ENCODE measurements at regions not wholly inside any gene's neighbourhood (a gene's known extent, or its start where the extent isn't known, plus 50 kb on each side); places are given as distances from the start of the nearest gene placed in this dataset.
"Not testable (repeated sequence)": the region's sequence is repeated elsewhere in the genome, so short reads cannot be mapped to it uniquely, and the experiment has no call there.

DNA sequence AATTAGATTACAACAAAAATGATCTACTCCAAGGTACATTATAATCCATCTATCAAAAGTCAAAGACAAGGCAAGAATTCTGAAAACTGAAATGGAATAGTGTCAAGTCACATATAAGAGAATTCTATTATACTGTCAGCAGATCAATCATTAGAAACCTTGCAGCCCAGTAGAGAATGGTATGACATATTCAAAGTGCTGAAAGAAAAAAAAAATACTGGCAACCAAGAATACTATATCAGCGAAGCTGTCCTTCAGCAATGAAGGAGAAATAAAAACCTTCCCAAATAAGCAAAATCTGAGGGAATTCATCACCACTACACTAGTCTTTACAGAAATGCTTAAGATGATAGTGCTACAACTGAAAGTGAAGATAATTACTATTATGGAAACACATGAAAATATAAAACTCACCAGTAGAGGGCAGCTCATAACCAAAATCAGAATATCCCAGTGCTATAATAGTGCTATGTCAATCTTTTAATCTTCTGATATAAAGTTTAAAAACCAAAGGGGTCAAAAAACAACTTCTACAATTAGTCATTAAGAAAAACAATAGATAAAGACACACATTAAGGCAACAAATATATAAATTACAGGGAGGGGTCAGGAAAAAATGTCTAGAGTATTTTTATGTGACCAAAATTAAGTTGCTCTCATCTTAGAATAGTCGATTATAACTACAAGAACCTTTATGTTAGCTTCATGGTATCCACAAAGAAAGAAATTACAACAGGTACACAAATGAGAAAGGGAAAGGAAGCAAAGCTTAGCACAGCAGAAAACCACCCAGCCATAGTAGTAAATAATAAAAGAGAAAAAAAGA is 190.7 kb upstream of the CNTN6 start:
- Histone ChIP-seq H3K9ac (no peak overlapping the region), H3K27me3 (replicated peaks; ENCODE audit: insufficient read depth) (no peaks in the 10 kb centered on the region), H3K36me3 (ENCODE audit: low read depth) (no peaks in the 10 kb centered on the region), H3K9me3 (ENCODE audit: low read depth) (no peaks in the 10 kb centered on the region), H3K79me2 (ENCODE audit: insufficient read depth) (no peaks in the 10 kb centered on the region), H2AFZ (no peak overlapping the region), H3K27ac (no peak overlapping the region), H3K9me2 (ENCODE audit: insufficient read depth) (no peaks in the 10 kb centered on the region), H3F3A (ENCODE audit: insufficient read depth) (no peaks in the 10 kb centered on the region), H4K20me1 (ENCODE audit: insufficient read depth) (no peaks in the 10 kb centered on the region), H3K4me3 (no peak overlapping the region), H3K4me1 (ENCODE audit: insufficient read depth) (no peaks in the 10 kb centered on the region), H3K4me2 (ENCODE audit: unreplicated experiment) (no peak overlapping the region)
- no peak for TF ChIP-seq EZH2 (IDR thresholded peaks at IDR 0.05; ENCODE audit: insufficient read depth, poor library complexity, severe bottlenecking)
- TF ChIP-seq EZH2phosphoT487 (IDR thresholded peaks at IDR 0.05; ENCODE audit: insufficient read depth, low read depth), result no peak
- WGBS, 2 experiments (ENCODE audit: low coverage in 1 of 2, low lambda C conversion rate in 2 of 2, missing lambda C conversion rate in 2 of 2), result 39 to 42% methylated on average over 2 of the region's 2 CpGs
- in situ Hi-C loops (cut with MboI), result no loop called here
- peak; percentile 24 for DNase-seq

GRCh38 chr3:905217-905616 is 187.6 kb upstream of the CNTN6 start:
- H3K9ac ChIP-seq, result no peak overlapping the region
- no peak for DNase-seq
- no peaks in the 10 kb centered on the region for H4K20me1 ChIP-seq (ENCODE audit: insufficient read depth)
- in situ Hi-C loops (cut with MboI), result no loop called here
- WGBS, 2 experiments (ENCODE audit: low coverage in 1 of 2, low lambda C conversion rate in 2 of 2, missing lambda C conversion rate in 2 of 2), result 38 to 46% methylated on average over 2 of the region's 2 CpGs
- H2AFZ ChIP-seq, result no peak overlapping the region
- H3K9me3 ChIP-seq (ENCODE audit: low read depth), result no peaks in the 10 kb centered on the region
- no peaks in the 10 kb centered on the region for H3F3A ChIP-seq (ENCODE audit: insufficient read depth)
- no peak overlapping the region for H3K4me3 ChIP-seq
- H3K27me3 ChIP-seq (replicated peaks; ENCODE audit: insufficient read depth), result no peaks in the 10 kb centered on the region
- H3K4me1 ChIP-seq (ENCODE audit: insufficient read depth), result no peaks in the 10 kb centered on the region
- no peaks in the 10 kb centered on the region for H3K79me2 ChIP-seq (ENCODE audit: insufficient read depth)
- H3K9me2 ChIP-seq (ENCODE audit: insufficient read depth), result no peaks in the 10 kb centered on the region
- H3K4me2 ChIP-seq (ENCODE audit: unreplicated experiment), result no peak overlapping the region
- H3K27ac ChIP-seq, result no peak overlapping the region
- TF ChIP-seq EZH2phosphoT487 (IDR thresholded peaks at IDR 0.05; ENCODE audit: insufficient read depth, low read depth) (no peak), EZH2 (IDR thresholded peaks at IDR 0.05; ENCODE audit: insufficient read depth, poor library complexity, severe bottlenecking) (no peak)
- no peaks in the 10 kb centered on the region for H3K36me3 ChIP-seq (ENCODE audit: low read depth)

DNA sequence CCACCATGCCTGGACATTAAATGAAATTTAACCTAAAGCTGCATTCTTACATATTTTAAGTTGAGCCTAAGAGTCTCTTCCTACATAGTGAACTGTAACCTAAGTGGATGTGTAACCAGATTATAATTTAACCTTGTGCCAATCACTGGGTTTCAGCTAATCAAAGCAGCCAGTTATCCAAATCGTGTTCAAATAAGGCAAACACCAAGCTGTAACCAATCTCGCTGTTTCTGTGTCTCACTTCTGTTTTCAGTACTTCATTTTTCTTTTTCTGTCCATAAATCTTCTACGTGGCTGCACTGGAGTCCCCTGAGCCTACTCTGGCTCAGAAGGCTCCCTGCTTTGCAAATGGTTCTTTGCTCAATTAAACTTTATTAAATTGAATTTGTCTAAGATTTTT is 186.1 kb upstream of the CNTN6 start:
- no peaks in the 10 kb centered on the region for H3F3A ChIP-seq (ENCODE audit: insufficient read depth)
- no peaks in the 10 kb centered on the region for H3K4me1 ChIP-seq (ENCODE audit: insufficient read depth)
- H4K20me1 ChIP-seq (ENCODE audit: insufficient read depth), result no peaks in the 10 kb centered on the region
- H3K4me2 ChIP-seq (ENCODE audit: unreplicated experiment), result no peak overlapping the region
- H3K9me2 ChIP-seq (ENCODE audit: insufficient read depth), result no peaks in the 10 kb centered on the region
- in situ Hi-C loops (cut with MboI), result no loop called here
- H3K9ac ChIP-seq, result no peak overlapping the region
- TF ChIP-seq EZH2 (IDR thresholded peaks at IDR 0.05; ENCODE audit: insufficient read depth, poor library complexity, severe bottlenecking) (no peak), EZH2phosphoT487 (IDR thresholded peaks at IDR 0.05; ENCODE audit: insufficient read depth, low read depth) (no peak)
- DNase-seq, result no peak
- H2AFZ ChIP-seq, result no peak overlapping the region
- H3K27me3 ChIP-seq (replicated peaks; ENCODE audit: insufficient read depth), result no peaks in the 10 kb centered on the region
- 24 to 32% methylated on average over 3 of the region's 3 CpGs for WGBS, 2 experiments (ENCODE audit: low coverage in 1 of 2, low lambda C conversion rate in 2 of 2, missing lambda C conversion rate in 2 of 2)
- H3K9me3 ChIP-seq (ENCODE audit: low read depth), result no peaks in the 10 kb centered on the region
- H3K36me3 ChIP-seq (ENCODE audit: low read depth), result no peaks in the 10 kb centered on the region
- no peak overlapping the region for H3K4me3 ChIP-seq
- H3K79me2 ChIP-seq (ENCODE audit: insufficient read depth), result no peaks in the 10 kb centered on the region
- H3K27ac ChIP-seq, result no peak overlapping the region

- TF ChIP-seq EZH2 (IDR thresholded peaks at IDR 0.05; ENCODE audit: insufficient read depth, poor library complexity, severe bottlenecking) (no peak), EZH2phosphoT487 (IDR thresholded peaks at IDR 0.05; ENCODE audit: insufficient read depth, low read depth) (no peak)
Observed at GRCh38 chr3:908839-909238, 184.0 kb upstream of the CNTN6 start.

GRCh38 chr3:912717-913116 is 180.1 kb upstream of the CNTN6 start:
- H3K4me3 ChIP-seq; H3K9ac ChIP-seq; H3K36me3 ChIP-seq (ENCODE audit: low read depth); H3K4me1 ChIP-seq (ENCODE audit: insufficient read depth); H3K27me3 ChIP-seq (replicated peaks; ENCODE audit: insufficient read depth); DNase-seq; H3F3A ChIP-seq (ENCODE audit: insufficient read depth); H3K27ac ChIP-seq; H3K79me2 ChIP-seq (ENCODE audit: insufficient read depth); H2AFZ ChIP-seq; H3K9me2 ChIP-seq (ENCODE audit: insufficient read depth); in situ Hi-C loops (cut with MboI); H3K4me2 ChIP-seq (ENCODE audit: unreplicated experiment); H4K20me1 ChIP-seq (ENCODE audit: insufficient read depth); H3K9me3 ChIP-seq (ENCODE audit: low read depth): not testable (repeated sequence)
- WGBS, 2 experiments (ENCODE audit: low coverage in 1 of 2, low lambda C conversion rate in 2 of 2, missing lambda C conversion rate in 2 of 2), result 58 to 62% methylated on average over 4 of the region's 4 CpGs

More at GRCh38 chr3:908839-909238, 184.0 kb upstream of the CNTN6 start:
- Histone ChIP-seq H3K4me2 (ENCODE audit: unreplicated experiment) (no peak overlapping the region), H3F3A (ENCODE audit: insufficient read depth) (no peaks in the 10 kb centered on the region), H3K27me3 (replicated peaks; ENCODE audit: insufficient read depth) (no peaks in the 10 kb centered on the region), H3K9ac (no peak overlapping the region), H3K4me1 (ENCODE audit: insufficient read depth) (no peaks in the 10 kb centered on the region), H3K9me3 (ENCODE audit: low read depth) (no peaks in the 10 kb centered on the region), H4K20me1 (ENCODE audit: insufficient read depth) (no peaks in the 10 kb centered on the region), H3K4me3 (no peak overlapping the region), H3K9me2 (ENCODE audit: insufficient read depth) (no peaks in the 10 kb centered on the region), H3K36me3 (ENCODE audit: low read depth) (no peaks in the 10 kb centered on the region), H3K27ac (no peak overlapping the region), H2AFZ (no peak overlapping the region), H3K79me2 (ENCODE audit: insufficient read depth) (no peaks in the 10 kb centered on the region)
- in situ Hi-C loops (cut with MboI), result no loop called here
- DNase-seq, result peak; percentile 1
- WGBS, 2 experiments (ENCODE audit: low coverage in 1 of 2, low lambda C conversion rate in 2 of 2, missing lambda C conversion rate in 2 of 2), result 25 to 30% methylated on average over 2 of the region's 2 CpGs
